GM12878 (cell line): ENCODE measurements at regions not wholly inside any gene's neighbourhood (a gene's known extent, or its start where the extent isn't known, plus 50 kb on each side); places are given as distances from the start of the nearest gene placed in this dataset.
"Not testable (repeated sequence)": the region's sequence is repeated elsewhere in the genome, so short reads cannot be mapped to it uniquely, and the experiment has no call there.

Source experiments
- ATAC-seq: fragments of 200-7000 bp; cut with Tn5 transposase; 3 replicates; pipeline ENCODE4 v1.9.1; 2020; ENCODE audit warnings: mild to moderate bottlenecking, moderate library complexity
- BruUV-seq: library from RNA; stranded (reverse); fragments of 400-500 nt; replicated peaks from 2 replicates; lab custom pipeline; 2021; lab: Mats Ljungman, UMichigan
- CTCF ChIA-PET: fragments of 300-600 bp; sonication (Branson Sonifier 250); formaldehyde crosslinking; extraction: SDS; loops from one replicate; lab custom pipeline; 2021; ENCODE audit warnings: inconsistent platforms; lab: Yijun Ruan, JAX
- POLR2A ChIA-PET: fragments of 350-600 bp; formaldehyde crosslinking; extraction: SDS; loops from one replicate; lab custom pipeline; 2021; ENCODE audit warnings: inconsistent platforms; lab: Charles Lee
- RAD21 ChIA-PET: fragments of 300-600 bp; sonication (Branson Sonifier 250); formaldehyde crosslinking; loops from one replicate; lab custom pipeline; 2023; ENCODE audit warnings: antibody characterized with exemption; ENCODE audit not compliant: unreplicated experiment; lab: Charles Lee
- SMC1A ChIA-PET: fragments of 300-600 bp; sonication (Branson Sonifier 250); formaldehyde crosslinking; loops from one replicate; lab custom pipeline; 2023; ENCODE audit not compliant: unreplicated experiment, uncharacterized antibody; lab: Charles Lee
- DNase-seq: peaks from one replicate; pipeline ENCODE4 v3.0.0-alpha.2; 2011; ENCODE audit warnings: low read depth, low spot score
- FAIRE-seq: peaks from 3 replicates; lab custom pipeline; 2011; peaks lifted over from hg19 to GRCh38; lab: Jason Lieb, UNC
- H2AFZ ChIP-seq: 2 replicates; pipeline ENCODE4 v1.6.0; 2011; ENCODE audit warnings: low read depth, low read length, control low read depth; ENCODE audit not compliant: control insufficient read depth
- H3K27ac ChIP-seq: 2 replicates; pipeline ENCODE4 v1.5.1; 2011; ENCODE audit warnings: control low read depth; ENCODE audit not compliant: control insufficient read depth, insufficient read depth
- H3K27me3 ChIP-seq, 2 experiments: replicated peaks in 1 of 2; 2 replicates each; pipeline versions ENCODE4 v1.6.0 to v1.6.1; 2011; ENCODE audit warnings: low read length in 1 of 2; ENCODE audit not compliant: control insufficient read depth in 2 of 2, insufficient read depth in 2 of 2
- H3K36me3 ChIP-seq, 2 experiments: 2 replicates each; pipeline ENCODE4 v1.5.1; 2011; ENCODE audit warnings: low read length in 1 of 2; ENCODE audit not compliant: control insufficient read depth in 2 of 2, insufficient read depth in 2 of 2
- H3K4me1 ChIP-seq: 2 replicates; pipeline ENCODE4 v1.6.1; 2011; ENCODE audit warnings: mild to moderate bottlenecking, low read length, moderate library complexity, mixed read lengths; ENCODE audit not compliant: control insufficient read depth, insufficient read depth
- H3K4me2 ChIP-seq: 2 replicates; pipeline ENCODE4 v1.6.0; 2011; ENCODE audit warnings: control low read depth; ENCODE audit not compliant: control insufficient read depth, insufficient read depth
- H3K4me3 ChIP-seq: fragments of 200-600 bp; sonication (generic); 2 replicates; pipeline ENCODE4 v1.5.1; 2016
- H3K79me2 ChIP-seq: 2 replicates; pipeline ENCODE4 v1.6.0; 2011; ENCODE audit warnings: low read length; ENCODE audit not compliant: control insufficient read depth, insufficient read depth
- H3K9ac ChIP-seq: 2 replicates; pipeline ENCODE4 v1.8.0; 2011; ENCODE audit warnings: low read length, control low read depth, mixed read lengths; ENCODE audit not compliant: control insufficient read depth, insufficient read depth
- H3K9me3 ChIP-seq: replicated peaks from 3 replicates; pipeline ENCODE4 v1.5.1; 2011; ENCODE audit warnings: mild to moderate bottlenecking, low read length; ENCODE audit not compliant: control insufficient read depth, insufficient read depth
- H4K20me1 ChIP-seq: 2 replicates; pipeline ENCODE4 v1.6.0; 2011; ENCODE audit not compliant: control insufficient read depth, insufficient read depth
- CBX5 ChIP-seq: sonication (generic); IDR thresholded peaks from 2 replicates; pipeline ENCODE4 v1.6.1; 2016; ENCODE audit warnings: low read depth, moderate library complexity, mild to moderate bottlenecking, inconsistent platforms
- ESRRA ChIP-seq: IDR thresholded peaks from 2 replicates; pipeline ENCODE4 v1.6.1; 2012; ENCODE audit warnings: mild to moderate bottlenecking, low read length, improper control_type of control experiment
- FOXM1 ChIP-seq: IDR thresholded peaks from 2 replicates; pipeline ENCODE4 v1.6.1; 2012; ENCODE audit warnings: low read depth, mild to moderate bottlenecking, inconsistent platforms, low read length, moderate library complexity
- IKZF2 ChIP-seq, 2 experiments: fragments of 450-650 bp; IDR thresholded peaks; 2 replicates each; pipeline ENCODE4 v1.6.1; 2017; ENCODE audit warnings: mild to moderate bottlenecking in 2 of 2, moderate library complexity in 2 of 2
- KDM1A ChIP-seq: fragments of 200-600 bp; sonication (generic); IDR thresholded peaks from 2 replicates; pipeline ENCODE4 v1.6.1; 2016; ENCODE audit warnings: borderline replicate concordance
- RAD21 ChIP-seq: IDR thresholded peaks from 2 replicates; pipeline ENCODE4 v1.6.1; 2011; ENCODE audit warnings: mild to moderate bottlenecking, low read depth, low read length, moderate library complexity; ENCODE audit not compliant: insufficient read depth
- SP1 ChIP-seq: IDR thresholded peaks from one replicate; pipeline ENCODE4 v1.6.1; 2011; ENCODE audit warnings: low read depth, low read length
- ZNF217 ChIP-seq: fragments of 450-650 bp; IDR thresholded peaks from 2 replicates; pipeline ENCODE4 v1.6.1; 2017; ENCODE audit warnings: antibody characterized with exemption, mild to moderate bottlenecking
- WGBS: methylation state at CpG from one replicate; pipeline ENCODE4 v1.1.6; 2016; ENCODE audit warnings: low lambda C conversion rate; ENCODE audit not compliant: insufficient replicate concordance, insufficient coverage; ENCODE audit errors: missing lambda C conversion rate; 5-methylcytosine and 5-hydroxymethylcytosine counted together
- in situ Hi-C: fragments of 300-500 bp; cut with MboI; formaldehyde crosslinking; loops from 9 replicates; pipeline ENCODE4 v1.14.3; 2018; ENCODE audit warnings: mixed read lengths
- intact Hi-C: fragments of 100-400 bp; cut with micrococcal nuclease; formaldehyde crosslinking; loops from one replicate; pipeline ENCODE4 v1.14.2; 2022; ENCODE audit not compliant: unreplicated experiment
- TF ChIP-seq, protein P1 (sequence below): fragments of 450-650 bp; IDR thresholded peaks from 2 replicates; pipeline ENCODE4 v1.6.1; 2018; ENCODE audit warnings: borderline replicate concordance, mild to moderate bottlenecking; ENCODE audit not compliant: partially characterized antibody
- TF ChIP-seq, protein P2 (sequence below): IDR thresholded peaks from 2 replicates; pipeline ENCODE4 v1.6.1; 2011; ENCODE audit warnings: borderline replicate concordance, low read depth, mild to moderate bottlenecking, moderate library complexity, low read length; ENCODE audit not compliant: insufficient read depth, poor library complexity, severe bottlenecking
- TF ChIP-seq, protein P3 (sequence below), 3 experiments: IDR thresholded peaks in 2 of 3; conservative IDR thresholded peaks in 1 of 3; 2 replicates each; pipeline ENCODE4 v1.5.1; 2011; ENCODE audit warnings: low read depth in 3 of 3, low read length in 3 of 3, mild to moderate bottlenecking in 3 of 3, control low read depth in 2 of 3, moderate library complexity in 2 of 3, inconsistent platforms in 1 of 3, mixed read lengths in 1 of 3; ENCODE audit not compliant: control insufficient read depth in 2 of 3, insufficient read depth in 1 of 3; ENCODE audit errors: extremely low read depth in 1 of 3

DNA sequence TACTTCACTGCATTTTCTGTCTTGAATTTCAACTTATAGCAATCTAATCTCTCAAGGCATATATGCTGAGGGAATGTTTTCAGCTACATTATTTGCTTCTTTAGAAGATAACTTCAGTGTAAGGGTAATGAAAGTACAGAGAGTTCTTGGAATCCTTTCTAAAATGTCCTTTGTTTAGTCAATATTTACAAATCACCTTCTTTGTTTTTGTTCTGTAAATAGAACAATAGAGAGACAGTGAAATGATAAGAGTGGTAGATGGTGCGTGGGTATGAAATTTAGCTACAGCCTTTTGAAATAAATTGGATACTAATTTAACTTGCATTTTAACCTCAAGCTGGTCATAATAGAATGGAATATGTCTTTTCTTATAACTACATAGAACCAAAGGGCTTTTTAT, 171.1 kb upstream of the MARCKS start (continued):
- TF ChIP-seq FOXM1 (no peak), CBX5 (no peak), SP1 (no peak), ESRRA (no peak), KDM1A (no peak), ZNF217 (no peak), IKZF2 (IDR thresholded peaks at IDR 0.05) (no peak)
- TF ChIP-seq, protein P1, sequence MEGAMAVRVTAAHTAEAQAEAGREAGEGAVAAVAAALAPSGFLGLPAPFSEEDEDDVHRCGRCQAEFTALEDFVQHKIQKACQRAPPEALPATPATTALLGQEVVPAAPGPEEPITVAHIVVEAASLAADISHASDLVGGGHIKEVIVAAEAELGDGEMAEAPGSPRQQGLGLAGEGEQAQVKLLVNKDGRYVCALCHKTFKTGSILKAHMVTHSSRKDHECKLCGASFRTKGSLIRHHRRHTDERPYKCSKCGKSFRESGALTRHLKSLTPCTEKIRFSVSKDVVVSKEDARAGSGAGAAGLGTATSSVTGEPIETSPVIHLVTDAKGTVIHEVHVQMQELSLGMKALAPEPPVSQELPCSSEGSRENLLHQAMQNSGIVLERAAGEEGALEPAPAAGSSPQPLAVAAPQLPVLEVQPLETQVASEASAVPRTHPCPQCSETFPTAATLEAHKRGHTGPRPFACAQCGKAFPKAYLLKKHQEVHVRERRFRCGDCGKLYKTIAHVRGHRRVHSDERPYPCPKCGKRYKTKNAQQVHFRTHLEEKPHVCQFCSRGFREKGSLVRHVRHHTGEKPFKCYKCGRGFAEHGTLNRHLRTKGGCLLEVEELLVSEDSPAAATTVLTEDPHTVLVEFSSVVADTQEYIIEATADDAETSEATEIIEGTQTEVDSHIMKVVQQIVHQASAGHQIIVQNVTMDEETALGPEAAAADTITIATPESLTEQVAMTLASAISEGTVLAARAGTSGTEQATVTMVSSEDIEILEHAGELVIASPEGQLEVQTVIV, result no peak
- TF ChIP-seq, protein P2, sequence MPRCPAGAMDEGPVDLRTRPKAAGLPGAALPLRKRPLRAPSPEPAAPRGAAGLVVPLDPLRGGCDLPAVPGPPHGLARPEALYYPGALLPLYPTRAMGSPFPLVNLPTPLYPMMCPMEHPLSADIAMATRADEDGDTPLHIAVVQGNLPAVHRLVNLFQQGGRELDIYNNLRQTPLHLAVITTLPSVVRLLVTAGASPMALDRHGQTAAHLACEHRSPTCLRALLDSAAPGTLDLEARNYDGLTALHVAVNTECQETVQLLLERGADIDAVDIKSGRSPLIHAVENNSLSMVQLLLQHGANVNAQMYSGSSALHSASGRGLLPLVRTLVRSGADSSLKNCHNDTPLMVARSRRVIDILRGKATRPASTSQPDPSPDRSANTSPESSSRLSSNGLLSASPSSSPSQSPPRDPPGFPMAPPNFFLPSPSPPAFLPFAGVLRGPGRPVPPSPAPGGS, result no peak

DNA sequence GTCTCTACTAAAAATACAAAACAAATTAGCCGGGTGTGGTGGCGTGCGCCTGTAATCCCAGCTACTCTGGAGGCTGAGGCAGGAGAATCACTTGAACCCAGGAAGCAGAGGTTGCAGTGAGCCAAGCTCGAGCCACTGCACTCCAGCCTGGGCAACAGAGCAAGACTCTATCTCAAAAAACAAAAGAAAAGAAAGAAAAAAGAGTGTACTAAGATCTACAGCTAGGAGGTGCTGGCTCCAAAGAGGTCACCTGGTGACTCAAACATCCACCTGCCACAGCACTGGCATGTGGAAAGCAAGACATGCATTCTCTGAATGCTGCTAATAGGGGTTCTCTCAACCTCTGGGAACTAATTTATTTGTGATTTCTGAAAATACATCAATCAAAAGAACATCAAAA, 167.5 kb upstream of the MARCKS start:
- H2AFZ ChIP-seq, H3K27ac ChIP-seq, H3K4me3 ChIP-seq, H3K4me2 ChIP-seq, H4K20me1 ChIP-seq, in situ Hi-C loops, BruUV-seq, H3K27me3 ChIP-seq: not testable (repeated sequence)
- RAD21 ChIA-PET, result interaction anchor here (0.9 to 2.2 kb wide), 4 partner anchors 19 to 190 kb away, joined by 3 to 8 read pairs (median 4); no protein-coding TSS in a partner anchor
- TF ChIP-seq, protein P3, sequence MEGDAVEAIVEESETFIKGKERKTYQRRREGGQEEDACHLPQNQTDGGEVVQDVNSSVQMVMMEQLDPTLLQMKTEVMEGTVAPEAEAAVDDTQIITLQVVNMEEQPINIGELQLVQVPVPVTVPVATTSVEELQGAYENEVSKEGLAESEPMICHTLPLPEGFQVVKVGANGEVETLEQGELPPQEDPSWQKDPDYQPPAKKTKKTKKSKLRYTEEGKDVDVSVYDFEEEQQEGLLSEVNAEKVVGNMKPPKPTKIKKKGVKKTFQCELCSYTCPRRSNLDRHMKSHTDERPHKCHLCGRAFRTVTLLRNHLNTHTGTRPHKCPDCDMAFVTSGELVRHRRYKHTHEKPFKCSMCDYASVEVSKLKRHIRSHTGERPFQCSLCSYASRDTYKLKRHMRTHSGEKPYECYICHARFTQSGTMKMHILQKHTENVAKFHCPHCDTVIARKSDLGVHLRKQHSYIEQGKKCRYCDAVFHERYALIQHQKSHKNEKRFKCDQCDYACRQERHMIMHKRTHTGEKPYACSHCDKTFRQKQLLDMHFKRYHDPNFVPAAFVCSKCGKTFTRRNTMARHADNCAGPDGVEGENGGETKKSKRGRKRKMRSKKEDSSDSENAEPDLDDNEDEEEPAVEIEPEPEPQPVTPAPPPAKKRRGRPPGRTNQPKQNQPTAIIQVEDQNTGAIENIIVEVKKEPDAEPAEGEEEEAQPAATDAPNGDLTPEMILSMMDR (IDR thresholded peaks at IDR 0.05 in 2 of 3, conservative IDR thresholded peaks at IDR 0.05 in 1 of 3; ENCODE audit: control insufficient read depth in 2 of 3, extremely low read depth in 1 of 3, insufficient read depth in 1 of 3, low read depth in 3 of 3, low read length in 3 of 3), result peak in 1 of 3 experiments; percentile 11; a peak in 1 of 6 replicates
- TF ChIP-seq RAD21, result peak; percentile 37; the same call in 1 of the 2 replicates
- TF ChIP-seq, all 136 proteins: peak for 2; not testable (repeated sequence) for 134
- WGBS, result 75% methylated on average over 4 of the region's 4 CpGs
- not testable (repeated sequence) for FAIRE-seq, H3K79me2 ChIP-seq, H3K36me3 ChIP-seq, H3K9ac ChIP-seq, H3K9me3 ChIP-seq, DNase-seq, H3K4me1 ChIP-seq
- CTCF ChIA-PET, result interaction anchor here (0.7 to 1.9 kb wide), 7 partner anchors 11 to 190 kb away, joined by 3 to 7 read pairs (median 3); no protein-coding TSS in a partner anchor
- POLR2A ChIA-PET, result interaction anchor here (1.2 to 1.4 kb wide), 2 partner anchors 13 to 18 kb away, joined by 3 read pairs; no protein-coding TSS in a partner anchor
- intact Hi-C loops, result loop anchor here (2.0 kb wide), 1 partner anchor 167 kb away; the partner anchor contains the start of gene MARCKS
- peak; percentile 73 for ATAC-seq
- SMC1A ChIA-PET, result interaction anchor here (1.1 to 7.6 kb wide), 5 partner anchors 11 to 120 kb away, joined by 3 to 55 read pairs (median 3); no protein-coding TSS in a partner anchor
